HK-2 (cell line): ENCODE measurements at regions not wholly inside any gene's neighbourhood (a gene's known extent, or its start where the extent isn't known, plus 50 kb on each side); places are given as distances from the start of the nearest gene placed in this dataset.
"Not testable (repeated sequence)": the region's sequence is repeated elsewhere in the genome, so short reads cannot be mapped to it uniquely, and the experiment has no call there.

Experiments
- DNase-seq: peaks from one replicate; pipeline ENCODE4 v3.0.0-alpha.2; 2018; ENCODE audit not compliant: unreplicated experiment

DNA sequence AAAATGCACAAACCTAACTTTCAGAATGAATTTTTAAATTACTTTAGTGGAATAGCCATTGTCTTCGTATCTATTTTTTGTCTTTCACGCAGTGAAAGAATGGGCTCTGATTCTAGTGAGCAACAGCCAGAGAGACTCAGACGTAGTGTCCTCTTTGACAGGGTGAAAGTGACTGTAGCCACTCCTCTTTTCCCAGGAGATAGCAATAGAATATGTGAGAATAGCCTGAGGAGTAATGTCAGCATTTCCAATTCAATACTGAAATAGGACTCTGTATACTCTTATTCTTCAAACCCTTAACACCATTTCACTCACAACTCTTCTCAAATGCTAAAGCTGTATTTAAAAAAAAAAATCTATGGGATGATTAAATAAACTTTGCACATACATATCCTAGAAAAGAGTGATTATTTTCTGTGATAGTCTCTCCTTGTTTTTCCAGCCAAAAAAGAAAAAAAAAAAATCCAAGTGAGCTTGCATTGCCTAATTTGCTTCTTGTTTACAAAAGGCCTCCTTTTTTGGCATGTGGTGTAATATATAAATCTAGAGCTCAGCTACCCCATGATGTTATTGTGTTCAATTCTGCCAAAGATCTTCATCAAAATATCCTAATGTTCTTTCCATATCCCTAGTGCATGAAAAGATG is 626.1 kb upstream of the SLITRK6 start:
- no peak for DNase-seq

DNA sequence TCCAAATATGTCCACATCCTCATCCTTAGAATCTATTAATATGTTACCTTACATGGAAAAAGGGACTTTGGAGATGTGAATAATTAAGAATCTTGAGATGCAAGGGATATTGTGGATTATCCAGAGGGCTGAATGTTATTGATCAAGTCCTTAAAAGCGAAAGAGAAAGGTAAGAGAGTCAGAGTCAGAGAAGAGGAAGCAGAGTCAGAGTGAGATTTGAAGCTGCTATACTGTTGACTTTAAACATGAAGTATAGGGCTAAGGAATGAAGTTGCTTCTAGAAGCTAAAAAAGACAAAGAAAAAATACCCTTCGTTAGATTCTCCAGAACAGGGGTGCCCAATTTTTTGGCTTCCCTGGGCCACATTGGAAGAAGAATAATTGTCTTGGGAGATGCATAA is 627.2 kb upstream of the SLITRK6 start:
- DNase-seq: no peak

DNA sequence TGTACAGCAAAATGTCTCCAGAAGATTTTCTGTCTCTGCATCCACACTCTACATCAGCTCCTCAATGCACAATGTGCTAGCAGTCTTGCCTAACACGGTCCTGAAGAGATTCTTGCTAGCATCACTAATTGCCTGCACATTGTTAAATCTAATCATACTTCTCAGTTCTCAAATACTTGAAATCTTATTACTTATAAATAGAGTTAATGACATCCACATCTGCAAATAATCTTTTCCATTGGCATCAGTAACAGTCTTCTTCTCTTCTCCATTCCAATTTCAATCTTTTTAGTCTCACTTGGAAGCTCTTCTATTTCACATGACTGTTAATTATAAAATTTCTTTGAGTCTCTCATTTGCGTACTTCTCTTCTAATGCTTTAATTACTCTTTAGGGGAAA is 630.5 kb upstream of the SLITRK6 start:
- DNase-seq: no peak

DNA sequence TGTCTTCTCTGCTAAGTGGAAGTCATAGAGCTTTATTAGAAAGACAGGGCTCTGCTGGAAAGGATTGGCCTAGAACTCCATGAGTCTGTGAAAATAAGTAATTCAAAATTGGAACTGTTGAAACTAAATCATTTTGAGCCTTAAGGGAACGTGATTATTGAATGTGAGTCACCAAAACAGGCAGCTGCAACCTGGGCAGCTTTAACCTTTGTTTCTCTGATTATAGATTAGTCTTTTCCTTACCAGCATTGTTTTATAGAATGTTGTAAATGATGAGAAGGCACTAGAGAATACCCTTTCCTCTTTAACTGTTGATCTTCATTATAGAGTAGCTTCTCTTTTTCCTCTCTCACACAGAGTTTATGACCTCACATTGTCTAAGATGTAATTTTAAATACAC is 638.8 kb upstream of the SLITRK6 start:
- DNase-seq: no peak

DNA sequence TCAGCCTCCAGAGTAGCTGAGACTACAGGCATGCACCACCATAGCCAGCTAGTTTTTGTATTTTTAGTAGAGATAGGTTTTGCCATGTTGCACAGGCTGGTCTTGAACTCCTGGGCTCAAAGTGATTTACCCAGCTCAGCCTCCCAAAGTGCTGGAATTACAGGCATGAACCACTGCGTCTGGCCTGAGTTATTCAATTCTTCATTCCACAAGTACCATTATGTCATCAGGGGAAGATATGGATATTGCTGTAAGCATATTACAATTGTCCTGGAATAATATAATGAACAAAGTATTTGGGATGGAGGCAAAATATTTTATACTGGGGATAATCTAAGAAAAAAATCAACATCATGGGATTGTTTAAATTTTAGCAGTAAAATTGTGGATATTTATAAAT is 646.0 kb upstream of the SLITRK6 start:
- no peak for DNase-seq

DNA sequence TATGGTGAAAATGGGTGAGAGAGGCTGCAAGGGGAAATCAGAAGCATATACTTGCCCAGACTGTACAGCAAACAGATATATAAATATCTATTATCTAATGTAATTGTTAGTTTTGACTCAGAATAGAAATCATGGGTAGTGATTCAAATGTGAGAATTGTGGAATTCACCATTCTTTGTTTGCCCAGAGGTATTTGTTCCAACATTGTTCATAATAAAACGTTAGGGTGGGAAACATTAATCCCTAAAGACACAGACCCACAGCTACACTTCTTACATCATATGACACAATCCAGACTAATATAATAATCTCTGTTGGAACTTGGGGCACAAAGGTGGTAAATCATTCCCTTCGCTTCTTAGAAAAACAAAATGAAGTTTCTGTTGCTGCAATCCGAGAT is 646.5 kb upstream of the SLITRK6 start:
- DNase-seq: no peak

DNA sequence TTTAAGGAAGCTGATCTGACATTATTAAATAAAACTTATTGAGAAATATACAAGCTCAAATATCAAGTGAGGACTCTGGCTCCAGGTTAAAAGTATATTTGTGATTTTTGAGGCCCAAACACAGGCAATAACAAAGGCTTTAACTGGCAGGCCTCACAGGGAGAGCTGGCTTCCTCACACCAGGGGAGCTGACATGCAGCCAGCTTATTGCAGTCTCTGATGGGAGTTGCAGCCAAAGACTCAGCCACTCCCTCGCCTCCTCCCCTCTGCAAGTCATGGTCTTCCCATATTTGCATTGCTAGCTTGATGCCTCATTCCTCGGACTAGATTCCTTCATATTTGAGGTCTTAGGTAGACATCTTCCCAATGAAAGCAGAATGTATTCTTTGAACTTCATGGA is 647.1 kb upstream of the SLITRK6 start:
- DNase-seq: no peak

DNA sequence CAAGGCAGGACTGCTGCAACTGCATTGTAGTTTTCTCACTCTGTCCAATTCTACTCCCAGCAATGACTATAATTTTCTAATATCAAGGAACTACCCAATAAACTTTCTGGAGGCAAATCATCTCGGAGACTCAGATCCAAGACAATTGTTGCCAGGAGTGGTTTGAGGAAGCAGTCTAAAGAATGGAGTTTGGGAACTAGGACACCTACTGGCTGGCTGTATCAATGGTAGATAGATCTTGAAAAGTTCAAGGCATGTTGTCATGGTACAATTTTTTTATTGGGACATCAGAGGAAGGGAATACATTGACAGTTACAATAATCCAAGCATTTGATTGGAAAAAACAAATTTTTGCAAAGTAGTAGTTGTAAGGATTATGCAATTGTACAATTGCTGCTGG is 648.3 kb upstream of the SLITRK6 start:
- no peak for DNase-seq

DNA sequence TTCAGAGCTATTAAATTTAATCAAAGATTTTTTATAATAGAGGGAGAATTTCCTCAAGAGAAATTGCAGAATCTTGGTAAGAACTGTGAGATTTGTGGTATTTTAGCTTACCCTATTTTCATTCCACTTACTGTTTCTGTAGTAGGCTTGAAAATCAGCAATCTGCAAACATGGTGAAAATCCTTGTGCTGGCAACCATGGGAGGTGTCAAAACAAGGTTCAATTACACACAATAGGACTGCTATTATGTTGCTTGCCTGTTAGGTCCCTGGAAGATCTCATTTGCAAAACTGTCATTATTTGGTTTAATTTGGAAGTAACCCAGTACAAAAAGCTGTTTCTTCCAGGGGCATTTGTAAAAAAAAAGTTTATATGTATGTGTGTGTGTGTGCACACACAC is 662.8 kb upstream of the SLITRK6 start:
- no peak for DNase-seq

DNA sequence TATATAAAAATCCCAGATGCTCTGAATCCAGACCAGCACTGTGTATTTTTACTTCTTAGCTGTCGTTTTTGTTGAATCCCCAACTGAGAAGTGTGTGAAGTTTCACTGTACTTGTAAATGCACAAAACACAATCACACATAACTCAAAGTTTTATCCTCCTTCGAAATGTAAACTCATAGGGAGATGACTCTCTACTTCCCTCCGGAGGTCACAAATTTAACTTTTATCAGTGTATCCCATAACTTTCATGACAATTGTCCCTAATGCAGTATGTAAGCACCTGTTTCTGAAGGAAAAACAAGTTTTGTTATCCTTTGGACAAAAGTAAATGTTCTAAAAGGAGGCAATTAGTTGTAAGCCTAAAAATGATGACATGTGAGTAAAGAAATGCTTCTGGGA is 665.0 kb upstream of the SLITRK6 start:
- DNase-seq: no peak

DNA sequence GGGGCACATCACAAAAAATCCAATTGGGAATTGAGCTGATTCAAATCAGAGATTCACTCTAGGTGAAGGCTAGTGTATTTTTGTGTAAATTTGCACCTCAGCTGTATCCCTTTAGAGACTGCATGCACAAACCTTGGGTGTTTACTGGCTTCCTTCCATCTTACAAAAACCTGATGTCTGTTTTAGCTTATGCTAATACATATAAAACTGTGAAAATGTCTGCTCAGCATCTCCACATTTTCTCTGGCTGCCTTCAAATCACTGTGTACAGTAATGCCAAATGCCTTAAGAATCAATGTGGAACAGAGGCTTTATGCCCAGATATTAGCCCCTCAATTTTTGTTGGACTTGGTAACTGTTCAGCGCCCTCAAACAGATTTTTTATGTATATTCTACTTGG is 675.8 kb upstream of the SLITRK6 start:
- DNase-seq: no peak

DNA sequence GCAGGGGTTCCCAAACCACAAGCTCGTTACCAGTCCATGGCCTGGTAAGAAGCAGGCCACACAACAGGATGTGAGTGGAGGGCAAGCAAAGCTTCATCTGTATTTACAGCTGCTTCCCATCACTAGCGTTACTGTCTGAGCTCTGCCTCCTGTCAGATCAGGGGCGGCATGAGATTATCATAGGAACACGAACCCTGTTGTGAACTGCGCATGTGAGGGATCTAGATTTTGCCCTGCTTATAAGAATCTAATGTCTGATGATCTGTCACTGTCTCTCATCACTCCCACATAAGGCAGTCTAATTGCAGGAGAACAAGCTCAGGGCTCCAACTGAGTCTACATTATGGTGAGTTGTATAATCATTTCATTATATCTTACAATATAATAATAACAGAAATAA is 677.4 kb upstream of the SLITRK6 start:
- no peak for DNase-seq

DNA sequence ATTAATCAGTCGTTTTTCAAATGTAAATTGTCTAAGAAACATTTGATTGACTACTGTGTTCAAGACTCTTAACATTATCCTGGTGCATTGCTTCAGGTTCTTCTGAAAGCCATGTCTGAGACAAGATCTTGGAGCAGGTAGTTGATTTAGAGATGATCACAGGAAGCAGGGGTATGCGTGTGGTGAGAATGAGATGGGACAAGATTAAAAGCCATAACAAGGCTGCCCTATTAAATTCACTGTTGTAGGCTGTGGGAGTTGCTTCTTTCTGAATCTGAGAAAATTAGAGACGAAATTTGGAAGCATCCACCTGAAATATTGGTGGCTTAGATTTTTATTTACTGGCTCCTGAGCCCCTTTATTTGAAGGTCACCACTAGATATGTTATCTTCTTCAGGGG is 687.4 kb upstream of the SLITRK6 start:
- no peak for DNase-seq

DNA sequence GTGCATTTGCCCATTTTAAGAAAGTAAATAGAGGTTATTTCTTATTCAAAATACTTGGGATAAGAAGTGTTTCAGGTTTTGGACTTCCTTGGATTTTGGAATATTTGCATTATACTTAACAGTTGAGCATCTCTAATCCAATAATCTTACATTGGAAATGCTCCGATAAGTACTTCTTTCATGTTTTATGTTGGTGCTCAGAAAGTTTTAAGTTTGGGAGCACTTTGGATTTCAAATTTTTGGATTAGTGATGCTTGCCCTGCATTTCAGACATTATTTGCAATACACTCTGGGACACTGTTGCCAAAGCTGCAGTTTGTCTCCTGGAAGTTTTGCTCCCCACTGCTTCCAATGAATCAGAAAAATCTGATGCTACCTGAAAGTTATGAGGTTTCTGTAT is 691.9 kb upstream of the SLITRK6 start:
- no peak for DNase-seq

DNA sequence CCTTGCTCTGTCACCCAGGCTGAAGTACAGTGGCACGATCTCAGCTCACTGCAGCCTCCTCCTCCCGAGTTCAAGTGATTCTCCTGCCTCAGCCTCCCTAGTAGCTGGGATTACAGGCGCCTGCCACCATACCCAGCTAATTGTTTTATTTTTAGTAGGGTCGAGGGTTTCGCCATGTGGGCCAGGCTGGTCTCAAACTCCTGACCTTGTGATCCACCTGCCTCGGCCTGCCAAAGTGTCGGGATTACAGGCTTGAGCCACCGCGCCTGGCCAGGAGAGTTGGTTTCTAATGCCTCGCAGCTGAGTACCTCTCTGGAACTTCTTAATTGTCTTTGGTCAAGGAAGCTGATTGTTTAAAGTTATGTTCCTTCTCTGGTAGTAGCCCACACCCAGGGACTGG is 702.7 kb upstream of the SLITRK6 start:
- DNase-seq: not testable (repeated sequence)

DNA sequence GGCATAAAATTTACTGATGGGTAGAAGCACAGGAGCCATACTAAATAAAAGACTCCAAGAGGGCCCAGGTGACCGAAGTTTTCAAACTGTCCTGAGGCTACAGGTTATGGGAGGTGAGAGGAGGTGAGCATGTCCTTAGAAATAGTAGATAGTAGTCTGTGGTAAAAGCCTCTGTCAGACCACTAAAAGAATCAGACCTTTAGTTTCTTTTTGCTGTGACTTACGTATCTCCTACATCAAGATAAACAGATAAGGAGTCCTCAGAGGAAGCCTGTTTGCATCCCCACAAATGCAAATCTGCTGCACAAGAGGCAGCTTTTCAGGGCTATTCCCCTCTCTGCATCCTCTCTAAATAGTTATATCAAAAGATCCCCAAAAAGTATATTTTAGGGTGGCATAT is 711.6 kb upstream of the SLITRK6 start:
- DNase-seq: no peak

DNA sequence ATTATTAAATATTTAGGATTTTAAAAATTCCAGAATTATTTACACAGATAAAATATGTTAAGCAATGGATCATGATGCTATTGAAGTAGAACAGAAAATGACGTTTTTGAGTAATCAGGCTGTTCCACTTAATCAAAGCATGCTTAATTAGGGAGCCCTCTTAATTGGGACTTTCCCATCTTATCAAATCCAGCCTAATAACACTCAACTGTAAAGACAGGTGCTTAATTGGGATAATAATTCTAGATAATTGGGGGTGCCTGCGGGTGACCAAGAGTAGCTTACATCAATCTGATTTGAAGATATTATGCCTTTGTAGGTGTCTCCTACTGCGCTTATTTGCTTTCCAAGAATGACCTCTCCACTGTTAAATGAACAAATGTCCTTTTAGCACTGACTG is 742.2 kb upstream of the SLITRK6 start:
- DNase-seq: no peak

DNA sequence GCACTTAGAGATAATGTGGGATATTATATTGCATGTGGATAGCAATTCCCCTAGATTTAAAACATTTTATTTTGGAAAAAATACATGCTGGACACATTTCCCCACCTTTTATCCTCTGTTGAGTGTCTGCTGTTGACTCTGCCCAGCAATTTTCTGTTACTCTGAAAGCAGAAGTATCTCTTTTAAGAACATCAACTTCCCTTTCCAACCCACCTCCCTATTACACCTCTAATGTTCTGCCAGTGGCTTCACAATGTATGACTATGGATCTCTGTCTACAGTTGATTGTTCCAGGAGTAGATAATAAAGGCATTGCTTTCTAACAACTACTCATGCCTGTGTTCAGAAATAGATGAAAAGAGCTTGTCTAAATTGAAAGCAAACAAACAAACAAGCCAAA is 754.8 kb upstream of the SLITRK6 start:
- DNase-seq: no peak

DNA sequence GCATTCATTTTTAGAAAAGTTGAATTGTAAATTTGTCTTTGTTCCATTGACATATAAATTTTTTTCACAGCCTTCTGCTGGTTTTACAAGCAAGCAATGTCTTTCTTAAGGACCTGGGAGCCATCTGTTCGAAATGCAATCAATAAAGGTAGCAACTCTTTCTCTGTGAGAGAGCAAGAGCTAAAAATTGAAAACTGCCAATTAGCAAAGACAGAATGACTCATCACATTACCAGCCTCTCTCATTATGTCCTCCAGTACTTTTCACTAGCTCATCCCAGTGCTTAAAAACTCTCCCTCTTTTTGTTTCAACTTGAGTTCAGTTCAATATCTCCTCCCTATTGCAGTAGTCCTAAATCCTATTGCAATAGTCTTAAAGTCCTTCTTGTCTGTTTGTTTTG is 760.7 kb upstream of the SLITRK6 start:
- DNase-seq: no peak

DNA sequence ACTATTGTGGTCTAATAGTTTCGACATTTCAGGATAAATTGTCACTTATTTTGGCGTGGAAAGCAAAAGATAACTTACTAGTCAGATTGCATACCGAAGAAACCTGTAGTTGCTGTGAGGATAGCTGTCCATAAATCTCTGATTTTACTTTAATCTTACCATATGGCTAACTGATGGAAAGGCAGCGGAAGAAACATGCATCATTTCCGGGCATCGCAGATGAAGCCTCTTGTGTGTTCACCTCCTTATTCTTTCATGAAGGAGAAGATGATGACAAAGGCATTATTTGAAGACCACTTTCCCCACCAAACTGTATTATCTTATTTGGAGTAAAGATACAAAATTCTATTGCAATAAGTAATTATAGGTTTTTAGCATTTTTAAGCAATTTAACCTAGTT is 763.6 kb upstream of the SLITRK6 start:
- DNase-seq: no peak

DNA sequence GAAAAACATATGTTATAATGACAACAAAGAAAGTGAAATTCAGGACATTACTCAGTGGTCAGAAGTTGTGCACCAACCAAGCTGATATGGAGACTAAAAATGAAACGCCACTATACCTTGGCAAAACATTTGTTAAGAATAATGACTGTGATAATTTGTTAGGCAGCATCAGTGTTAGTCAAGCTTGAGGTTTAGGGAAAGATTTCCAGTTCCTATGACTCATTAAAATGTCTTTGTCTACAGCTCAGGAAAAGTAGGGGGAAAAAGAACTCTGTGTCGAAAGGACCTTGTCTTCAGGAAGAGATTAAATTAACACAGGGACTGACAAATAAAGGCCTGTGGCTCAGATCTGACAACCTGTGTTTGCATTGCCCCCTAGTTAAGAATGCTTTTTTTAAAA is 764.1 kb upstream of the SLITRK6 start:
- DNase-seq: no peak

DNA sequence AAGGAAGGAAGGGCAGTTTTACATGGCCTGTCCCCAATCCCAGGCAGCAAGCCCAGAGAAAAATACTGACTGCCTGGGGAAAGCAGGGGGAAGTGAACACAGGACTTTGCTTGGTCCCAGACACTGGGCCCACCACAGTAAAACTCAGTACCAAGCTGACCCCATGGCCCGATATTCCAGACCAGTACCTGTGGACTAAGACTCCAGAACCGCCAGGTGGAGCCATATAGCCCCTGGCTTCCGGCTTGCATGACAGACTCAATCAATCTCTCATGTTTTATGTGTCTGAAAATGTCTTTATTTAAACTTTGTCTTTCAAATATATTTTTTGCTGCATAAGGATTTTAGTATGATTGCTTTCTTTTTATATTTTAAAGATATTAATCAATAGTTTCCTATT is 767.9 kb upstream of the SLITRK6 start:
- no peak for DNase-seq

DNA sequence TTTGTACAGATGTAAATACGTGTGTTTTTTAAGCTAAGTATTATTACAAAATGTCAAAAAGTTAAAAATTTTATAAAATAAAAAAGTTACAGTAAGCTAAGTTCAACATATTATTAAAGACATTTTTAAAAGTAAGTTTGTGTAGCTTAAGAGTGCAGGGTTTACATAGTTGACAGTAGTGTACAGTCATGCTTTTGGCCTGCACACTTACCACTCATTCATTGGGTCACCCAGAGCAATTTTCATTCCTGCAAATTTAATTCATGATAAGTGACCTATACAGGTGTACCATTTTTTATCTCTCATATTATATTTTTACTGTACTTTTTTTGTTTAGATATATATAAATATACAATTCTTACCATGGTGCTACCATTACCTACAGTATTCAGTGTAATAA is 769.9 kb upstream of the SLITRK6 start:
- no peak for DNase-seq

DNA sequence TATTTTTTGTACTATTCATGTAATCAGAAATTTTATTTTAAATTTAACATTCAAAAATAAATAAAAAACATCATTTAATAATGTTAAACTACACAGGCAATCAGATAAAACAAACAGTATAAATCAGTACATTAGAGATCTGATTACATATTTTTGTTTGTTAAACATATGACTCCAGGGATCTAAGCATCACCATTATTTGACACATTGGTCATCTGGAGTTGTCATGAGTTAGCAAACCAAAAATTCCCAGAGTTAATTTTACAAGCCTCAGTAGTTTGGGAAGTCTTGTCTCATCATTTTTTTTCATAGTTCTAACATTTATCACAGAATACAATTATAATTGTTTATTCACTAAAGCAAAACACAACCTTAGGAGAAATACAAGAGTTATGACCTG is 770.8 kb upstream of the SLITRK6 start:
- no peak for DNase-seq

DNA sequence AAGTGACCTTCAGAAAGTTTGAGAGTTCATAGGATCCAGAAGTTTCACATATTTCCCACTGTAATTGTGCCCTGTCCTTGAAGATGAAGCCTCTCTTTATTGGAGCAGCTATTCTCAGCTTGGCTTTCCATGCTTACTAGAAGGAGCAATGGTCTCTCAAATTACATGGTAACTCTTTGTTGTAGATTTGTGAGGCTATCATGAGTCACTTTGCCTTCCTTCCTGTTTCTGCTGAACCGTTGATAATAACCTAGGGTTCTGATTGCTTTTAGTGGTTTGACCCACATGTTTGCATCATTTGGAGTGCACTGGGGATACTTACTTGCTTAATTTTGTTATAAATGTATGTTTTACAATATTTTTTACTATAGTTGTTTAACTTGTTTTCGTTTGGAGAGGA is 772.9 kb upstream of the SLITRK6 start:
- DNase-seq: no peak
